Astrocyte (in vitro differentiated cells and primary cell): ENCODE measurements at regions not wholly inside any gene's neighbourhood (a gene's known extent, or its start where the extent isn't known, plus 50 kb on each side); places are given as distances from the start of the nearest gene placed in this dataset.

Experiments used
- DNase-seq: peaks from one replicate; pipeline ENCODE4 v3.0.0-alpha.2; 2010; ENCODE audit warnings: low read depth
- FAIRE-seq: peaks from 2 replicates; lab custom pipeline; 2011; peaks lifted over from hg19 to GRCh38; lab: Jason Lieb, UNC
- H2AFZ ChIP-seq: 2 replicates; pipeline ENCODE4 v1.6.0; 2012; ENCODE audit warnings: low read depth, low read length, inconsistent platforms
- H3K27ac ChIP-seq: 2 replicates; pipeline ENCODE4 v1.5.1; 2011; ENCODE audit warnings: low read depth, low read length, inconsistent platforms
- H3K27me3 ChIP-seq: 2 replicates; pipeline ENCODE4 v1.6.0; 2011; ENCODE audit warnings: low read length, inconsistent platforms; ENCODE audit not compliant: insufficient read depth
- H3K36me3 ChIP-seq: 2 replicates; pipeline ENCODE4 v1.5.1; 2011; ENCODE audit warnings: low read length, inconsistent platforms; ENCODE audit not compliant: insufficient read depth
- H3K4me1 ChIP-seq: 2 replicates; pipeline ENCODE4 v1.5.1; 2011; ENCODE audit warnings: low read length, inconsistent platforms; ENCODE audit not compliant: insufficient read depth
- H3K4me2 ChIP-seq: 2 replicates; pipeline ENCODE4 v1.6.0; 2012; ENCODE audit warnings: low read length, inconsistent platforms
- H3K4me3 ChIP-seq: 2 replicates; pipeline ENCODE4 v1.5.1; 2011; ENCODE audit warnings: low read depth, mild to moderate bottlenecking, low read length, inconsistent platforms; ENCODE audit not compliant: insufficient read depth
- H3K79me2 ChIP-seq: 2 replicates; pipeline ENCODE4 v1.6.0; 2012; ENCODE audit warnings: mild to moderate bottlenecking, low read length, inconsistent platforms; ENCODE audit not compliant: insufficient read depth
- H3K9ac ChIP-seq: 2 replicates; pipeline ENCODE4 v1.6.0; 2012; ENCODE audit warnings: mild to moderate bottlenecking, low read length, inconsistent platforms
- H3K9me3 ChIP-seq: 2 replicates; pipeline ENCODE4 v1.5.1; 2012; ENCODE audit warnings: low read depth, mild to moderate bottlenecking, low read length, inconsistent platforms; ENCODE audit not compliant: insufficient read depth
- H4K20me1 ChIP-seq: 2 replicates; pipeline ENCODE4 v1.6.0; 2012; ENCODE audit warnings: low read length, inconsistent platforms; ENCODE audit not compliant: insufficient read depth
- H3K27ac Mint-ChIP-seq: one replicate; pipeline ENCODE4 v1.8.0; 2021; ENCODE audit warnings: mild to moderate bottlenecking, mixed read lengths; ENCODE audit not compliant: unreplicated experiment
- H3K27me3 Mint-ChIP-seq: one replicate; pipeline ENCODE4 v1.8.0; 2021; ENCODE audit warnings: low read depth, mixed read lengths; ENCODE audit not compliant: unreplicated experiment
- H3K36me3 Mint-ChIP-seq: one replicate; pipeline ENCODE4 v1.8.0; 2021; ENCODE audit warnings: low read depth, mixed read lengths; ENCODE audit not compliant: unreplicated experiment
- H3K4me1 Mint-ChIP-seq: one replicate; pipeline ENCODE4 v1.8.0; 2021; ENCODE audit warnings: low read depth, mixed read lengths; ENCODE audit not compliant: unreplicated experiment
- H3K4me3 Mint-ChIP-seq: one replicate; pipeline ENCODE4 v1.8.0; 2021; ENCODE audit warnings: mild to moderate bottlenecking, moderate library complexity, mixed read lengths; ENCODE audit not compliant: unreplicated experiment
- H3K9me3 Mint-ChIP-seq: one replicate; pipeline ENCODE4 v1.8.0; 2021; ENCODE audit warnings: mild to moderate bottlenecking, mixed read lengths; ENCODE audit not compliant: unreplicated experiment
- EZH2 ChIP-seq: IDR thresholded peaks from 2 replicates; pipeline ENCODE4 v1.6.1; 2012; ENCODE audit warnings: mild to moderate bottlenecking, low read length, inconsistent platforms; ENCODE audit not compliant: insufficient read depth
- TF ChIP-seq, protein P1 (sequence below): IDR thresholded peaks from 2 replicates; pipeline ENCODE4 v1.5.1; 2011; ENCODE audit warnings: low read depth, mild to moderate bottlenecking, inconsistent platforms, low read length, moderate library complexity; ENCODE audit not compliant: insufficient read depth

DNA sequence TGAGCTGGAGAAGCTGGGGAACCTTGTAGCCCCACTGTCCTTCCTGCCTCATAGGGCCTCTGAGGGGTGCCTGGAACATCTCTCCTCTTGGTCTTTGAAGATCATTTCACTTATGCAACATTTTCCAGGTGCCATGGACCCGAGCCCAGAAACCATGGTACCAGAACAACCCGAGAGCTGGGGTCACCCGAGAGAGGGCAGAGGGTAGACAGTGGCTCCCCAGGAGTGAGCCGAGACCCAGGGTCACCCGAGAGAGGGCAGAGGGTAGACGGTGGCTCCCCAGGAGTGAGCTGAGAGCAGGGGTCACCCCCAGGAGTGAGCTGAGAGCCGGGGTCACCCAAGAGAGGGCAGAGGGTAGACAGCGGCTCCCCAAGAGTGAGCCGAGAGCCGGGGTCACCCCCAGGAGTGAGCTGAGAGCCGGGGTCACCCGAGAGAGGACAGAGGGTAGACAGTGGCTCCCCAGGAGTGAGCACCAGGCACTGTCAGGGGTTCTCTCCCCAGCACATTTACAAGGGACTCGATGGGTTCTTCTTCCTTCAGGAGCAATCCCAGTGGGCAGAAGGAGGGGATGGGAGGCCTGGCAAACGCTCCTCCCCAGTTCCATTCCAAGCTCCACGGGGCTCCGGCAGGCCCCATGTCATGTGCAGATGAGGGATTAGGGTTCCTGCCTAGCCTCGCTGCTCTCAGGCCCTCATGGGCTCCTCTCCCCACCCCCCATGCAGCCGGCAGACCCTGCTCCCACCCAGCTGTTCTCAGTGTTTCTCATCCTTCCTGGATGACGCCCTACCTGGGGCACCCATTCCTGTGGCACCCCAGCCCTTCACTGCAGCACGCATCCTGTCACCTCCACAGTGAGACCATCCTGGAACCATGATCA is 163.5 kb downstream of the RTP5 start:
- no peaks in the 10 kb centered on the region for H3K79me2 ChIP-seq
- H3K4me1 Mint-ChIP-seq = peaks cover 6% of the 10 kb centered on the region
- H3K9me3 Mint-ChIP-seq = peaks cover 3% of the 10 kb centered on the region
- H3K27me3 ChIP-seq = peaks cover 70% of the 10 kb centered on the region
- no peak overlapping the region for H3K4me3 Mint-ChIP-seq
- peaks cover 6% of the 10 kb centered on the region for H4K20me1 ChIP-seq
- no peak for DNase-seq
- no peaks in the 10 kb centered on the region for H3K9me3 ChIP-seq
- H3K27ac ChIP-seq = no peak overlapping the region
- H3K4me3 ChIP-seq = no peak overlapping the region
- FAIRE-seq = no peak
- peak overlapping the region; percentile 34 for H3K27ac Mint-ChIP-seq
- TF ChIP-seq EZH2 = no peak
- TF ChIP-seq, protein P1, sequence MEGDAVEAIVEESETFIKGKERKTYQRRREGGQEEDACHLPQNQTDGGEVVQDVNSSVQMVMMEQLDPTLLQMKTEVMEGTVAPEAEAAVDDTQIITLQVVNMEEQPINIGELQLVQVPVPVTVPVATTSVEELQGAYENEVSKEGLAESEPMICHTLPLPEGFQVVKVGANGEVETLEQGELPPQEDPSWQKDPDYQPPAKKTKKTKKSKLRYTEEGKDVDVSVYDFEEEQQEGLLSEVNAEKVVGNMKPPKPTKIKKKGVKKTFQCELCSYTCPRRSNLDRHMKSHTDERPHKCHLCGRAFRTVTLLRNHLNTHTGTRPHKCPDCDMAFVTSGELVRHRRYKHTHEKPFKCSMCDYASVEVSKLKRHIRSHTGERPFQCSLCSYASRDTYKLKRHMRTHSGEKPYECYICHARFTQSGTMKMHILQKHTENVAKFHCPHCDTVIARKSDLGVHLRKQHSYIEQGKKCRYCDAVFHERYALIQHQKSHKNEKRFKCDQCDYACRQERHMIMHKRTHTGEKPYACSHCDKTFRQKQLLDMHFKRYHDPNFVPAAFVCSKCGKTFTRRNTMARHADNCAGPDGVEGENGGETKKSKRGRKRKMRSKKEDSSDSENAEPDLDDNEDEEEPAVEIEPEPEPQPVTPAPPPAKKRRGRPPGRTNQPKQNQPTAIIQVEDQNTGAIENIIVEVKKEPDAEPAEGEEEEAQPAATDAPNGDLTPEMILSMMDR = no peak
- peaks cover 2% of the 10 kb centered on the region for H3K36me3 Mint-ChIP-seq
- no peak overlapping the region for H2AFZ ChIP-seq
- peaks cover 76% of the 10 kb centered on the region for H3K27me3 Mint-ChIP-seq
- H3K36me3 ChIP-seq = no peaks in the 10 kb centered on the region
- H3K4me1 ChIP-seq = peaks cover 8% of the 10 kb centered on the region
- H3K9ac ChIP-seq = no peak overlapping the region
- H3K4me2 ChIP-seq = no peak overlapping the region

DNA sequence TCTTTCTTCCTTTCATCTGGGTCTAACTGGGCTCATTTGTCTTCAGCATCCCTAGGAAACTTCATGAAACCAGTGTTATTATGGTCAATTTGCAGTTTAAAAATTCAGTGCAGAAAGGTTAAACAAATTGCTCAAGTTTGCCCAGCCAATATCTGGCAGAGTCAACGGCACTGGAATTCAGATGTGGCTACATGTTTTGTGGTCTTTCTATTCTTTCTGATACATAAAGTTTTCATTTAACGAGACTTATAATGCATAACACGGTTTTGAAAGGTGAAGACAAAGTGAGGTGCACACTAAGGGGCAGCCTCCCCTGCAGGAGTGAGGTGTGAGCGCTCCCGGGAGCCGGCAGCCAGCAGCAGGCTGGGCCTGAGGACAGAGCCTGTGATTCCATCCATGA is 164.6 kb downstream of the RTP5 start:
- no peak overlapping the region for H3K27ac ChIP-seq
- no peaks in the 10 kb centered on the region for H3K9me3 ChIP-seq
- no peaks in the 10 kb centered on the region for H3K36me3 ChIP-seq
- peaks cover 8% of the 10 kb centered on the region for H3K4me1 ChIP-seq
- TF ChIP-seq, protein P1 = no peak
- TF ChIP-seq EZH2 = no peak
- H3K4me3 ChIP-seq = no peak overlapping the region
- no peaks in the 10 kb centered on the region for H3K79me2 ChIP-seq
- H3K4me2 ChIP-seq = no peak overlapping the region
- no peak overlapping the region for H2AFZ ChIP-seq
- Mint-ChIP-seq H3K4me1 (peaks cover 6% of the 10 kb centered on the region), H3K36me3 (peaks cover 2% of the 10 kb centered on the region), H3K27ac (no peak overlapping the region), H3K27me3 (peaks cover 79% of the 10 kb centered on the region), H3K9me3 (peaks cover 3% of the 10 kb centered on the region), H3K4me3 (no peak overlapping the region)
- peaks cover 6% of the 10 kb centered on the region for H4K20me1 ChIP-seq
- no peak for DNase-seq
- H3K27me3 ChIP-seq = peaks cover 69% of the 10 kb centered on the region
- no peak for FAIRE-seq
- no peak overlapping the region for H3K9ac ChIP-seq
